Activated naive CD8-positive, alpha-beta T cell treated with anti-CD3 and anti-CD28 coated beads for 36 hours (primary cell): ENCODE measurements at regions not wholly inside any gene's neighbourhood (a gene's known extent, or its start where the extent isn't known, plus 50 kb on each side); places are given as distances from the start of the nearest gene placed in this dataset.

Experiments
- DNase-seq: peaks from one replicate; pipeline ENCODE4 v3.0.0; 2021
- H3K27ac Mint-ChIP-seq: one replicate; pipeline ENCODE4 v1.8.0; 2022; ENCODE audit warnings: mild to moderate bottlenecking, moderate library complexity, mixed read lengths
- H3K27me3 Mint-ChIP-seq: one replicate; pipeline ENCODE4 v1.8.0; 2022; ENCODE audit warnings: mild to moderate bottlenecking, mixed read lengths
- H3K36me3 Mint-ChIP-seq: one replicate; pipeline ENCODE4 v1.8.0; 2021; ENCODE audit warnings: mild to moderate bottlenecking, mixed read lengths
- H3K4me1 Mint-ChIP-seq: one replicate; pipeline ENCODE4 v1.8.0; 2021; ENCODE audit warnings: mixed read lengths
- H3K4me3 Mint-ChIP-seq: one replicate; pipeline ENCODE4 v1.8.0; 2022; ENCODE audit warnings: mild to moderate bottlenecking, moderate library complexity, mixed read lengths
- H3K9me3 Mint-ChIP-seq: one replicate; pipeline ENCODE4 v1.8.0; 2022; ENCODE audit warnings: mixed read lengths

DNA sequence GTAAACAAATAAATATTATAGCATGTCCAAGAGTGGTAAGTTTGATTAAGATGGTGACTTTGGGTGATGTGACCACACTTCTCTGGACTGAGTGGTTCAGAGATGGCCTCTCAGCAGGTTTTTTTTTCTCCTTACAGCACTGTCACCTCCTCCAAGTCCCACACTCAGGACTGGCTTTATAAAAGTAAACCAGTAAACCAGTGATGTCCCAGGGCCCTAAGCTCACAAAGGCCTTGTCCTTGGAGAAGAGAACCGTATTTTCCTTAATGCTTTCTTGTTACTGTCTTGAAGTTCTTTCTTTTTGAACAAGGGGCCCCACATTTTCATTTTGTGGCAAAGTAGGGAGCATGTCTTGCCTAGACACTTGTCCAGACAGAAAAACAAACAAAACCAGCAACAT, 274.0 kb downstream of the MYCN start:
- Mint-ChIP-seq H3K9me3 (no peaks in the 10 kb centered on the region), H3K27me3 (peaks cover 12% of the 10 kb centered on the region), H3K4me1 (peaks cover 2% of the 10 kb centered on the region), H3K36me3 (no peaks in the 10 kb centered on the region), H3K27ac (no peak overlapping the region), H3K4me3 (no peak overlapping the region)
- DNase-seq = no peak

GRCh38 chr2:16212321-16212720, 272.0 kb downstream of the MYCN start:
- peaks cover 5% of the 10 kb centered on the region for H3K9me3 Mint-ChIP-seq
- no peak for DNase-seq
- H3K36me3 Mint-ChIP-seq = no peaks in the 10 kb centered on the region
- peaks cover 2% of the 10 kb centered on the region for H3K4me1 Mint-ChIP-seq
- H3K27me3 Mint-ChIP-seq = peaks cover 12% of the 10 kb centered on the region
- H3K4me3 Mint-ChIP-seq = no peak overlapping the region
- H3K27ac Mint-ChIP-seq = no peak overlapping the region

- Mint-ChIP-seq H3K36me3 (no peaks in the 10 kb centered on the region), H3K4me1 (peaks cover 2% of the 10 kb centered on the region), H3K9me3 (peaks cover 5% of the 10 kb centered on the region), H3K27ac (no peak overlapping the region), H3K27me3 (peaks cover 9% of the 10 kb centered on the region), H3K4me3 (no peak overlapping the region)
- no peak for DNase-seq
Measured at GRCh38 chr2:16211341-16211740, 271.0 kb downstream of the MYCN start.

DNA sequence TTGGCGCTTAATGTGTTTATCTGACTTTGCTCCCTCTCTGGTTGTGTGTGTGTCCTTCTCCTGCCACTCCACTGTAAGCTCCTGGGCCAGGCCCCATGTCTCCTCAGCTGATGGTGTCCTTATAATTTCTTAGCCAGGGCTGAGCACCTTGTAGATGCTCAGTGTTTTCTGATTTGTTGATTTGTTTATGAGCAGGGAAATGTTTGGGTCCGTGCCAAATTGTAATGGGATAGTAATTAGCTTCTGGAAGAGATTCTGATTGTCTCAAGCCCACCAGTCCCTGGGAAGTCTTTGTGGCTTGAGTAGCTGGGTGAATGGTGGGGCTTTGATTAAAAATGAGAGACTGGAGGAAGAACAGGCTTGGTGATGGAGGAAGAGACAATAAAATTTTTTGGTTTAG, 270.5 kb downstream of the MYCN start:
- Mint-ChIP-seq H3K9me3 (peaks cover 5% of the 10 kb centered on the region), H3K4me3 (no peak overlapping the region), H3K4me1 (peaks cover 2% of the 10 kb centered on the region), H3K27me3 (peaks cover 9% of the 10 kb centered on the region), H3K36me3 (no peaks in the 10 kb centered on the region), H3K27ac (no peak overlapping the region)
- DNase-seq = no peak

DNA sequence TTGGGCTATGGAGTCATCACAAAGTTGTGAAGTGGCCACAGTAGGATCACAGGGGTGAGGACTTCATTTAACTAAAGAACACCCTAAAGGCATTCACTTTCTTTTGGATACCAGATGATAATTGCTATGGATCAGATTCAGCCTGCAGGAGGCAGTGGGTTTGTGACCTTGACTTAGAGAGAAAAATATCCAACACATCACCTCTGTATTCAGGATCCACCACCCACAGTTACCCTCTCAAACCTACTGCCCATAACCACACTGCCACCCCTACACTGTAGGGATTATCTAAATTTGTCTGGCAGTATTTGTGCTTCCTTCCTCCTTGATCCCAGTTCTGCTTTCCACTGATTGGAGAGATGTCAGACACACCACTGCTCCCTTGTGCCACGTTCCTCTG, 269.4 kb downstream of the MYCN start:
- H3K27me3 Mint-ChIP-seq = peaks cover 4% of the 10 kb centered on the region
- no peak overlapping the region for H3K27ac Mint-ChIP-seq
- no peak for DNase-seq
- no peaks in the 10 kb centered on the region for H3K36me3 Mint-ChIP-seq
- peaks cover 5% of the 10 kb centered on the region for H3K9me3 Mint-ChIP-seq
- no peak overlapping the region for H3K4me3 Mint-ChIP-seq
- H3K4me1 Mint-ChIP-seq = peaks cover 2% of the 10 kb centered on the region

DNA sequence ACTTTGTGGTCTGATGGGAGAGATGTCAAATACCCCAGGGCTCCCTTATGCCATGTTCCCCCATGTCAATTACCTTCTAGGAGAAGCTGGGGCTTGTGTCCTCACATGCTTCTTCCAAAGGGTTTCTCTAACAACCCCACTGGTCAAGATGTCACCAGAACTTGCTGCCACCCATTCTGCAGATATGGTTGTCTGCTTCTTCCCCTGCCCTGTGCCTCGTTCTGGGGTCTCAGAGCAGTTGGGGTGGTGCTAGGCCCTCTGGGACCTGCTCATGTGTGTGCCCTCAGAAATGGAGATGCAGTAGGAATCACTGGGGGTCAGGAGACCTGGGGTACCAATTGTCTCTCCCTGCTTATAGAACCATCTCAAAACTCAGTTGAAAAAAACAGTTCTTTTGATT, 268.6 kb downstream of the MYCN start:
- no peak overlapping the region for H3K27ac Mint-ChIP-seq
- H3K4me3 Mint-ChIP-seq = no peak overlapping the region
- no peaks in the 10 kb centered on the region for H3K36me3 Mint-ChIP-seq
- H3K9me3 Mint-ChIP-seq = peaks cover 5% of the 10 kb centered on the region
- DNase-seq = no peak
- peaks cover 2% of the 10 kb centered on the region for H3K4me1 Mint-ChIP-seq
- peaks cover 4% of the 10 kb centered on the region for H3K27me3 Mint-ChIP-seq

- Mint-ChIP-seq H3K4me1 (no peaks in the 10 kb centered on the region), H3K27ac (no peak overlapping the region), H3K36me3 (no peaks in the 10 kb centered on the region), H3K27me3 (peaks cover 4% of the 10 kb centered on the region), H3K4me3 (no peak overlapping the region), H3K9me3 (peaks cover 5% of the 10 kb centered on the region)
- DNase-seq = no peak
Measured at GRCh38 chr2:16208241-16208797, 268.0 kb downstream of the MYCN start.

- no peaks in the 10 kb centered on the region for H3K36me3 Mint-ChIP-seq
- no peak overlapping the region for H3K4me3 Mint-ChIP-seq
- DNase-seq = no peak
- H3K27me3 Mint-ChIP-seq = peaks cover 4% of the 10 kb centered on the region
- peaks cover 5% of the 10 kb centered on the region for H3K9me3 Mint-ChIP-seq
- no peaks in the 10 kb centered on the region for H3K4me1 Mint-ChIP-seq
- no peak overlapping the region for H3K27ac Mint-ChIP-seq
Measured at GRCh38 chr2:16207611-16208010, 267.3 kb downstream of the MYCN start.

GRCh38 chr2:16207151-16207550, 266.8 kb downstream of the MYCN start:
- Mint-ChIP-seq H3K36me3 (no peaks in the 10 kb centered on the region), H3K27ac (no peak overlapping the region), H3K4me1 (no peaks in the 10 kb centered on the region), H3K27me3 (peaks cover 4% of the 10 kb centered on the region), H3K9me3 (peaks cover 5% of the 10 kb centered on the region), H3K4me3 (no peak overlapping the region)
- no peak for DNase-seq

GRCh38 chr2:16206191-16206944, 266.0 kb downstream of the MYCN start:
- Mint-ChIP-seq H3K4me3 (no peak overlapping the region), H3K4me1 (no peaks in the 10 kb centered on the region), H3K9me3 (peaks cover 5% of the 10 kb centered on the region), H3K27me3 (peaks cover 4% of the 10 kb centered on the region), H3K36me3 (no peaks in the 10 kb centered on the region), H3K27ac (no peak overlapping the region)
- no peak for DNase-seq

DNA sequence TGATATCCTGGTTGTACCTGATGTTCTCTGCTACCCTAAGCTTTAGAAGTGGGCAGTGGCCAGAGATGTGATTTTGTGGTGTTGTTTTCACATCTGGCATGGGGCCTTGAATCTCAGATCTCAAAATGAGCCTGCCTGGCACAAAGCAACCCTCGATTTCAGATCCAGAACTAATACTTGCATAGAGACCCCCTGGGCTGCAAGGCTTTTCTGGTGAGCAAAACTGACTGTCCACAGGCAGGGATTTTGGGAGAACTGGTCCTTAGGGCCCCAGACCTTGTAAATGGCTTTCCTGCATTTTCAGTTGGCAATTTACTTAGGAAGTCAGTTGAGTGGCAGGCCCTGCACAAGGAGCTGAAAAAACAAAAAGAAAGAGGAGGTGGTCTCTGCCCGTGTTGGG, 265.3 kb downstream of the MYCN start:
- DNase-seq = no peak
- Mint-ChIP-seq H3K4me1 (no peaks in the 10 kb centered on the region), H3K27ac (no peak overlapping the region), H3K27me3 (peaks cover under 1% of the 10 kb centered on the region), H3K36me3 (no peaks in the 10 kb centered on the region), H3K9me3 (peaks cover 5% of the 10 kb centered on the region), H3K4me3 (no peak overlapping the region)

GRCh38 chr2:16204886-16205620, 264.7 kb downstream of the MYCN start:
- H3K9me3 Mint-ChIP-seq = peaks cover 5% of the 10 kb centered on the region
- H3K36me3 Mint-ChIP-seq = no peaks in the 10 kb centered on the region
- no peak overlapping the region for H3K4me3 Mint-ChIP-seq
- H3K27me3 Mint-ChIP-seq = no peaks in the 10 kb centered on the region
- no peak for DNase-seq
- H3K4me1 Mint-ChIP-seq = no peaks in the 10 kb centered on the region
- no peak overlapping the region for H3K27ac Mint-ChIP-seq

DNA sequence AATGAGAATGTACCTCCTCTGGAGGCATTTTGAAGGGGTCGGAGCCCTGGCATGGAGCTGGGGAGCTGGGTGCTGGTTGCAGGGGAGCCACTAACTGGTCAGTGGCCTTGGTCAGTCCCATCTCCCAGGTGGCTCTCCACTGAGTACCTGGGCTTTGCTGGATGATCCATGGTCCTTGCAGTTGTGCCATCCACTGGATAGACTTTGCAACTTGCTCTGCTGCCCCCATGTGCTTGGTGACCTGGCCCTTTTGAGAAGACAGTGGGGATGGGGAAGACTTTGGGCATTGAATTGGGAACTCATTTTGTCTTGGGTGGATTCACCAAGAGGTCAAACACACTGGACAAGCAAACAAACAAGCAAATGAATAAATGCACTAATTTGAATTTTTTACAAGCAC, 263.9 kb downstream of the MYCN start:
- peaks cover 5% of the 10 kb centered on the region for H3K9me3 Mint-ChIP-seq
- no peaks in the 10 kb centered on the region for H3K4me1 Mint-ChIP-seq
- H3K27me3 Mint-ChIP-seq = no peaks in the 10 kb centered on the region
- DNase-seq = no peak
- no peak overlapping the region for H3K27ac Mint-ChIP-seq
- H3K36me3 Mint-ChIP-seq = no peaks in the 10 kb centered on the region
- H3K4me3 Mint-ChIP-seq = no peak overlapping the region

GRCh38 chr2:16203691-16204090, 263.3 kb downstream of the MYCN start:
- Mint-ChIP-seq H3K36me3 (no peaks in the 10 kb centered on the region), H3K4me3 (no peak overlapping the region), H3K4me1 (no peaks in the 10 kb centered on the region), H3K27me3 (no peaks in the 10 kb centered on the region), H3K27ac (no peak overlapping the region), H3K9me3 (peaks cover 5% of the 10 kb centered on the region)
- DNase-seq = no peak

DNA sequence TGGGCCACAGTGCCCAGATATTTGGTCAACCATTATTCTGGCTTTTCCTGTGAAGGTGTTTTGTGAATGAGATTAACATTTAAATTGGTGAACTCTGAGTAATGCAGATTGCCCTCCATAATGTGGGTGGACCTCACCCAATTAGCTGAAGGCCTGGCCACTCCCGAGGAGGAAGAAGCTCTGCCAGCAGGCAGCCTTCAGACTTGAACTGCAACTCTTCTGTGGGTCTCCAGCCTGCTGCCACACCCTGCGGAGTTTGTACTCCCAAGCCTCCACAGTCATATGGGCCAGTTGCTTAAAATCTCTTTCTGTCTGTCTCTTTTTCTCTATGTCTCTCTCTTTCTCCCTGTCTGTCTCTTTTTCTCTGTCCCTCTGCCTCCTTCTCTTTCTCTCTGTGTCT, 262.7 kb downstream of the MYCN start:
- Mint-ChIP-seq H3K27ac (no peak overlapping the region), H3K27me3 (no peaks in the 10 kb centered on the region), H3K4me1 (no peaks in the 10 kb centered on the region), H3K36me3 (no peaks in the 10 kb centered on the region), H3K4me3 (no peak overlapping the region), H3K9me3 (peaks cover 1% of the 10 kb centered on the region)
- DNase-seq = no peak
